ENCODE measurements at regions not wholly inside any gene's neighbourhood (a gene's known extent, or its start where the extent isn't known, plus 50 kb on each side); places are given as distances from the start of the nearest gene placed in this dataset.

- 0% methylated on average over 1 of the region's 1 CpG for WGBS (ENCODE audit: missing lambda C conversion rate)
- Histone ChIP-seq H3K4me1 (no peaks in the 10 kb centered on the region), H3K27ac (no peak overlapping the region), H3K4me2 (no peak overlapping the region), H3K4me3 (no peak overlapping the region), H3K9me3 (no peaks in the 10 kb centered on the region)
- ChIA-PET CTCF (no interaction called here), POLR2A (no interaction called here)
- ATAC-seq (no peak), DNase-seq (ENCODE audit: low read depth in 1 of 2, low spot score in 1 of 2) (no peak), FAIRE-seq (no peak)
- TF ChIP-seq NFE2L2 (conservative IDR thresholded peaks at IDR 0.05; ENCODE audit: low read length) (no peak), HES2 (IDR thresholded peaks at IDR 0.05) (no peak), RCOR1 (IDR thresholded peaks at IDR 0.05; ENCODE audit: low read depth, low read length) (no peak), REST (IDR thresholded peaks at IDR 0.05) (no peak), NR3C1 (IDR thresholded peaks at IDR 0.05) (no peak), EHMT2 (IDR thresholded peaks at IDR 0.05; ENCODE audit: low read depth) (no peak), HMGXB4 (CRISPR knock-in tag; IDR thresholded peaks at IDR 0.05; ENCODE audit: borderline replicate concordance) (no peak), RNF2 (IDR thresholded peaks at IDR 0.05; ENCODE audit: borderline replicate concordance, low read depth) (no peak), ZSCAN20 (CRISPR knock-in tag; IDR thresholded peaks at IDR 0.05) (no peak), HOXB5 (CRISPR knock-in tag; IDR thresholded peaks at IDR 0.05) (no peak), RAD21 (conservative IDR thresholded peaks at IDR 0.05 in 1 of 2, IDR thresholded peaks at IDR 0.05 in 1 of 2) (no peak), HEYL (CRISPR knock-in tag; IDR thresholded peaks at IDR 0.05) (no peak), EP300 (IDR thresholded peaks at IDR 0.05) (no peak)
- TF ChIP-seq, protein P1, sequence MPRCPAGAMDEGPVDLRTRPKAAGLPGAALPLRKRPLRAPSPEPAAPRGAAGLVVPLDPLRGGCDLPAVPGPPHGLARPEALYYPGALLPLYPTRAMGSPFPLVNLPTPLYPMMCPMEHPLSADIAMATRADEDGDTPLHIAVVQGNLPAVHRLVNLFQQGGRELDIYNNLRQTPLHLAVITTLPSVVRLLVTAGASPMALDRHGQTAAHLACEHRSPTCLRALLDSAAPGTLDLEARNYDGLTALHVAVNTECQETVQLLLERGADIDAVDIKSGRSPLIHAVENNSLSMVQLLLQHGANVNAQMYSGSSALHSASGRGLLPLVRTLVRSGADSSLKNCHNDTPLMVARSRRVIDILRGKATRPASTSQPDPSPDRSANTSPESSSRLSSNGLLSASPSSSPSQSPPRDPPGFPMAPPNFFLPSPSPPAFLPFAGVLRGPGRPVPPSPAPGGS (IDR thresholded peaks at IDR 0.05) = no peak
Measured at GRCh38 chr3:22732641-22733040, 470.5 kb upstream of the UBE2E2 start.

DNA sequence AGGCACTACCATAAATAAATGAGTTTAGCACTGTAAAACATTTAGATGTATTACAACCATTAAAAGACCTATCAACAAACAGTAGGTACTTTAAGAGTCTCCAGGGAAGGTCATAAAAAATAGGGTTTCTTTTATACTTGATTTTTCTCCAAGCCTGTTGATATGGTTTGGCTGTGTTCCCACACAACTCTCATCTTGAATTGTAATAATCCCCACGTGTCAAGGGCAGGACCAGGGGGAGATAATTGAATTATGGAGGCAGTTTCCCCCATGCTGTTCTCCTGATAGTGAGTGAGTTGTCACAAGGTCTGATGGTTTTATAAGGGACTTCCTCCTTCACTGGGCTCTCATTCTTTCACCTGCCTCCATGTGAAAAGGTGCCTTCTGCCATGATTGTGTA, 468.9 kb upstream of the UBE2E2 start:
- ChIA-PET POLR2A (no interaction called here), CTCF (no interaction called here)
- WGBS (ENCODE audit: missing lambda C conversion rate) = 0% methylated on average over 1 of the region's 1 CpG
- no peak overlapping the region for H3K27ac ChIP-seq
- DNase-seq (ENCODE audit: low read depth in 1 of 2, low spot score in 1 of 2) (no peak), FAIRE-seq (no peak), ATAC-seq (no peak)
- H3K4me3 ChIP-seq = no peak overlapping the region
- no peak for TF ChIP-seq KDM1A (IDR thresholded peaks at IDR 0.05; ENCODE audit: low read depth)
- TF ChIP-seq HOXB13 (CRISPR knock-in tag; IDR thresholded peaks at IDR 0.05; ENCODE audit: low read depth) = no peak
- TF ChIP-seq BHLHE40 (IDR thresholded peaks at IDR 0.05; ENCODE audit: low read depth, low read length) = no peak
- no peak overlapping the region for H3K4me2 ChIP-seq
- H3K4me1 ChIP-seq = no peaks in the 10 kb centered on the region
- H3K9me3 ChIP-seq = no peaks in the 10 kb centered on the region

DNA sequence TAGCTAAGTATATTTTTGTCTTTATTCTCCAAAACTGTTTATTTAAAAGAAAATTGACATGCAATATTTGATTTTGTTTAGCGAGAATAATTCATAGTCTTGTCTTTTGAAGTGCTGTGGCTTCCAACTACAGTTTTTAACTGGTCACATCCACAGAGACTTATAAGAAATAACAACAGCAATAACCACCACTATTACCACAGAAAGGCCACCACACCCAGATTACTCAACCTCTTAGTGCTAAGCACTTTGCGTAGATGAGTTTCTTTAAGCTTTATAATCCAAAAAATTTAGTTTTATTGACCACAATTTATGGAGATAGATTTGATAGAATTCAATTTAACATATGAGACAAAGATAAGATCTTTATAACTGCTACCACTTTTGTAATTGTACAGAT, 468.4 kb upstream of the UBE2E2 start:
- TF ChIP-seq ESRRA (IDR thresholded peaks at IDR 0.05; ENCODE audit: borderline replicate concordance, low read length) (no peak), HMGXB4 (CRISPR knock-in tag; IDR thresholded peaks at IDR 0.05; ENCODE audit: borderline replicate concordance) (no peak), FOSL2 (IDR thresholded peaks at IDR 0.05) (no peak), FOSL2 (CRISPR knock-in tag; IDR thresholded peaks at IDR 0.05) (no peak), HOXB13 (CRISPR knock-in tag; IDR thresholded peaks at IDR 0.05; ENCODE audit: low read depth) (no peak), CBX2 (IDR thresholded peaks at IDR 0.05; ENCODE audit: borderline replicate concordance, low read depth) (no peak), NR3C1 (IDR thresholded peaks at IDR 0.05) (no peak), MAZ (IDR thresholded peaks at IDR 0.05; ENCODE audit: borderline replicate concordance, low read depth, low read length) (no peak), RCOR1 (IDR thresholded peaks at IDR 0.05; ENCODE audit: low read depth, low read length) (no peak), ZNF302 (CRISPR knock-in tag; IDR thresholded peaks at IDR 0.05) (no peak)
- Histone ChIP-seq H3K4me1 (no peaks in the 10 kb centered on the region), H3K27ac (no peak overlapping the region), H3K4me2 (no peak overlapping the region), H3K9me3 (no peaks in the 10 kb centered on the region), H3K4me3 (no peak overlapping the region)
- POLR2A ChIA-PET = no interaction called here
- CTCF ChIA-PET = interaction anchor here (0.8 kb wide), 1 partner anchor 9 kb away, joined by 3 read pairs; no protein-coding TSS in a partner anchor
- DNase-seq (ENCODE audit: low read depth in 1 of 2, low spot score in 1 of 2) (no peak), FAIRE-seq (no peak), ATAC-seq (no peak)
- WGBS (ENCODE audit: missing lambda C conversion rate) = 24% methylated on average over 2 of the region's 2 CpGs
